ENCODE measurements at regions not wholly inside any gene's neighbourhood (a gene's known extent, or its start where the extent isn't known, plus 50 kb on each side); places are given as distances from the start of the nearest gene placed in this dataset.

- dilution Hi-C loops (cut with MboI; ENCODE audit: extremely low pct_ligation_motif_present, low sequenced_read_pairs), result no loop called here
- Histone ChIP-seq H2AFZ (ENCODE audit: control insufficient read depth, low read length) (no peak overlapping the region), H3K4me2 (ENCODE audit: control insufficient read depth, extremely low read depth, insufficient read depth, low read depth, low read length) (no peak overlapping the region), H3K27ac (ENCODE audit: control insufficient read depth, insufficient read depth, low read length) (no peak overlapping the region), H3K36me3 (ENCODE audit: control insufficient read depth in 2 of 2, extremely low read depth in 1 of 2, insufficient read depth in 2 of 2, low read length in 2 of 2) (no peaks in the 10 kb centered on the region), H3K9me1 (ENCODE audit: control insufficient read depth, extremely low read depth, insufficient read depth, low read length) (no peaks in the 10 kb centered on the region), H4K20me1 (ENCODE audit: control insufficient read depth, extremely low read depth, insufficient read depth, low read length) (no peaks in the 10 kb centered on the region), H3K4me3 (ENCODE audit: control insufficient read depth in 2 of 3, extremely low read depth in 1 of 3, insufficient read depth in 2 of 3, low read depth in 1 of 3, low read length in 3 of 3) (no peak overlapping the region), H3K9me3 (ENCODE audit: control insufficient read depth, low read depth, low read length) (no peaks in the 10 kb centered on the region), H3K79me2 (ENCODE audit: control insufficient read depth, insufficient read depth, low read length) (no peaks in the 10 kb centered on the region), H3K27me3 (ENCODE audit: control insufficient read depth, extremely low read depth, insufficient read depth, low read length) (no peaks in the 10 kb centered on the region), H3K4me1 (ENCODE audit: control insufficient read depth, extremely low read depth, insufficient read depth, low read length) (no peaks in the 10 kb centered on the region), H3K9ac (ENCODE audit: control insufficient read depth, extremely low read depth, insufficient read depth, low read length) (no peak overlapping the region)
- FAIRE-seq (no peak), DNase-seq (ENCODE audit: low read depth, low spot score) (no peak)
- TF ChIP-seq CTCF (optimal IDR thresholded peaks at IDR 0.05 in 1 of 3, IDR thresholded peaks at IDR 0.05 in 1 of 3, conservative IDR thresholded peaks at IDR 0.05 in 1 of 3; ENCODE audit: extremely low read depth in 1 of 3, insufficient read depth in 2 of 3, low read length in 3 of 3) (no peak), EZH2 (IDR thresholded peaks at IDR 0.05; ENCODE audit: low read length) (no peak)
Measured at GRCh38 chr3:30123755-30124154, 482.6 kb upstream of the TGFBR2 start.

DNA sequence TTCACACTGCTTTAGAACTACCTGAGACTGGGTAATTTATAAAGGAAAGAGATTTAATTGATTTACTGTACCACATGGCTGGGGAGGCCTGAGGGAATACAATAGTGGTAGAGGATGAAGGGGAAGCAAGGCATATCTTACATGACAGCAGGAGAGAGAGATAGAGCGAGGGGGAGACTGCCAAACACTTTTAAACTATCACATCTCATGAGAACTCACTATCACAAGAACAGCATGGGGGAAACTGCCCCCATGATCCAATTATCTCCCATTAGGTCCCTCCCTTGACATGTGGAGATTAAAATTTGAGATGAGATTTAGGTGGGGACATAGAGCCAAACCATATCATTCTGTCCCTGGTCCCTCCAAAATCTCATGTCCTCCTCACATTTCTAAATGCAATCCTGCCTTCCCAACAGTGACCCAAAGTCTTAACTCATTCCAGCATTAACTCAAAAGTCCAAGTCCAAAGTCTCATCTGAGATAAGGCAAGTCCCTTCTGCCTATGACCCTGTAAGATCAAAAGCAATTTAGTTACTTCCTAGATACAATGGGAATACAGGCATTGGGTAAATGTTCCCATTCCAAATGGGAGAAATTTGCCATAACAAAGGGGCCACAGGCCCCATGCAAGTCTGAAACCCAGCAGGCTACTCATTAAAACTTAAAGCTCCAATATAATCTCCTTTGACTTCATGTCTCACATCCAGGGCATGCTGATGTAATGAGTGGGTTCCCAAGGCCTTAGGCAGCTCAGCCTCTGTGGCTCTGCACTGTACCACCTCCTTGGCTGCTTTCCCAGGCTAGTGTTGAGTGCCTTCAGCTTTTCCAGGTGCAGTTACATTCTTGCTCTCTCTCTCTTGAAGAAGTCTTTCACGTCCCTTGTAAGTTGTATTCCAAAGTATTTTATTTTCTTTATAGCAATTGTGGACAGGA, 481.7 kb upstream of the TGFBR2 start:
- TF ChIP-seq EZH2 (IDR thresholded peaks at IDR 0.05; ENCODE audit: low read length) (no peak), CTCF (optimal IDR thresholded peaks at IDR 0.05 in 1 of 3, IDR thresholded peaks at IDR 0.05 in 1 of 3, conservative IDR thresholded peaks at IDR 0.05 in 1 of 3; ENCODE audit: extremely low read depth in 1 of 3, insufficient read depth in 2 of 3, low read length in 3 of 3) (no peak)
- Histone ChIP-seq H3K36me3 (ENCODE audit: control insufficient read depth in 2 of 2, extremely low read depth in 1 of 2, insufficient read depth in 2 of 2, low read length in 2 of 2) (no peaks in the 10 kb centered on the region), H3K4me2 (ENCODE audit: control insufficient read depth, extremely low read depth, insufficient read depth, low read depth, low read length) (no peak overlapping the region), H3K4me3 (ENCODE audit: control insufficient read depth in 2 of 3, extremely low read depth in 1 of 3, insufficient read depth in 2 of 3, low read depth in 1 of 3, low read length in 3 of 3) (no peak overlapping the region), H3K4me1 (ENCODE audit: control insufficient read depth, extremely low read depth, insufficient read depth, low read length) (no peaks in the 10 kb centered on the region), H3K9me3 (ENCODE audit: control insufficient read depth, low read depth, low read length) (no peaks in the 10 kb centered on the region), H2AFZ (ENCODE audit: control insufficient read depth, low read length) (no peak overlapping the region), H4K20me1 (ENCODE audit: control insufficient read depth, extremely low read depth, insufficient read depth, low read length) (no peaks in the 10 kb centered on the region), H3K9me1 (ENCODE audit: control insufficient read depth, extremely low read depth, insufficient read depth, low read length) (no peaks in the 10 kb centered on the region), H3K79me2 (ENCODE audit: control insufficient read depth, insufficient read depth, low read length) (no peaks in the 10 kb centered on the region), H3K9ac (ENCODE audit: control insufficient read depth, extremely low read depth, insufficient read depth, low read length) (no peak overlapping the region), H3K27ac (ENCODE audit: control insufficient read depth, insufficient read depth, low read length) (no peak overlapping the region), H3K27me3 (ENCODE audit: control insufficient read depth, extremely low read depth, insufficient read depth, low read length) (no peaks in the 10 kb centered on the region)
- DNase-seq (ENCODE audit: low read depth, low spot score) (no peak), FAIRE-seq (peak; percentile 79)
- dilution Hi-C loops (cut with MboI; ENCODE audit: extremely low pct_ligation_motif_present, low sequenced_read_pairs), result no loop called here
